GM13977 (cell line): ENCODE measurements at regions not wholly inside any gene's neighbourhood (a gene's known extent, or its start where the extent isn't known, plus 50 kb on each side); places are given as distances from the start of the nearest gene placed in this dataset.

ENCODE experiments used
- DNase-seq: peaks from one replicate; pipeline ENCODE4 v3.0.0; 2012; ENCODE audit warnings: low spot score
- in situ Hi-C: fragments of 300-500 bp; cut with MboI; formaldehyde crosslinking; loops from one replicate; pipeline ENCODE4 v1.12.0; 2022; ENCODE audit warnings: low sequenced_read_pairs, low pct_unique_long_range_greater_than_20kb, mixed read lengths, inconsistent platforms; ENCODE audit not compliant: unreplicated experiment
- TF ChIP-seq, protein P1 (sequence below): IDR thresholded peaks from 2 replicates; pipeline ENCODE4 v1.5.1; 2012; ENCODE audit warnings: mild to moderate bottlenecking, control low read depth; ENCODE audit not compliant: insufficient read depth; ENCODE audit errors: extremely low read depth, missing control alignments

DNA sequence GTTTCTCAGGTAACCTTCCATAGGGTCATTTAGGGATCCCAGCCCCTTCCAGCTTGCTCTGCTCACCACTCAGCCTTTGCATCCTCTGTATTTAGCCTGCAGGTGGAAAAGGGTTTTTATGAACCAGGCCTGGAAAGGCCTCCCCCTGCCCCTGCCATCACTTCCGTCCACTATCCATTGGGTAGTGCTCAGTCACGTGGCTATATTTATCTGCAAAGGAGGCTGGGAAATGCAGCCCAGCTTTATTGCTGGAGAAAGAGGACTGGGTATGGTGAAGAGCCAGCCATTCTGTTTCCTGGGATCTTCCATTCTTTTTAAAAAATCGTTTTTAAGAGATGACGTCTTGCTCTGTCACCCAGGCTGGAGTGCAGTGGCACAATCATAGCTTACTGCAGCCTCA lies 87.0 kb upstream of the MAP1LC3B2 start:
- no peak for DNase-seq
- in situ Hi-C loops, result no loop called here
- TF ChIP-seq, protein P1, sequence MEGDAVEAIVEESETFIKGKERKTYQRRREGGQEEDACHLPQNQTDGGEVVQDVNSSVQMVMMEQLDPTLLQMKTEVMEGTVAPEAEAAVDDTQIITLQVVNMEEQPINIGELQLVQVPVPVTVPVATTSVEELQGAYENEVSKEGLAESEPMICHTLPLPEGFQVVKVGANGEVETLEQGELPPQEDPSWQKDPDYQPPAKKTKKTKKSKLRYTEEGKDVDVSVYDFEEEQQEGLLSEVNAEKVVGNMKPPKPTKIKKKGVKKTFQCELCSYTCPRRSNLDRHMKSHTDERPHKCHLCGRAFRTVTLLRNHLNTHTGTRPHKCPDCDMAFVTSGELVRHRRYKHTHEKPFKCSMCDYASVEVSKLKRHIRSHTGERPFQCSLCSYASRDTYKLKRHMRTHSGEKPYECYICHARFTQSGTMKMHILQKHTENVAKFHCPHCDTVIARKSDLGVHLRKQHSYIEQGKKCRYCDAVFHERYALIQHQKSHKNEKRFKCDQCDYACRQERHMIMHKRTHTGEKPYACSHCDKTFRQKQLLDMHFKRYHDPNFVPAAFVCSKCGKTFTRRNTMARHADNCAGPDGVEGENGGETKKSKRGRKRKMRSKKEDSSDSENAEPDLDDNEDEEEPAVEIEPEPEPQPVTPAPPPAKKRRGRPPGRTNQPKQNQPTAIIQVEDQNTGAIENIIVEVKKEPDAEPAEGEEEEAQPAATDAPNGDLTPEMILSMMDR, result no peak

DNA sequence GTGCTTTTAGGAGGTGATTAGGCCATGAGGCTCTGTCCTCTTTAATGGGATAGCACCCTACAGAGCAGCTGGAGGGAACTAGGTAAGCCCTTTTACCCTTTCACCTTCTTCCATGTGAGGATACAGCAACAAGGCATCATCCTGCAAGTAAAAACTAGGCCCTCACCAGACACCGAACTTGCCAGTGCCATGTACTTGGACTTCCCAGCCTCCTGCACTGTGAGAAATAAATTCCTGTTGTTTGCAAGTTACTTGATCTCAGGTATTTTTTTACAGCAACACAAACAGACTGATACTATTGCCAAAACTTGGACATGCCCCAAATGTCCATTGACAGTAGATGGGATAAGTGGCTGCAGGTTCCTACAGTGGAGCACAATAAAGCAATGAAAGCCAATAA lies 85.8 kb upstream of the MAP1LC3B2 start:
- TF ChIP-seq, protein P1, result no peak
- DNase-seq, result no peak
- in situ Hi-C loops, result no loop called here

DNA sequence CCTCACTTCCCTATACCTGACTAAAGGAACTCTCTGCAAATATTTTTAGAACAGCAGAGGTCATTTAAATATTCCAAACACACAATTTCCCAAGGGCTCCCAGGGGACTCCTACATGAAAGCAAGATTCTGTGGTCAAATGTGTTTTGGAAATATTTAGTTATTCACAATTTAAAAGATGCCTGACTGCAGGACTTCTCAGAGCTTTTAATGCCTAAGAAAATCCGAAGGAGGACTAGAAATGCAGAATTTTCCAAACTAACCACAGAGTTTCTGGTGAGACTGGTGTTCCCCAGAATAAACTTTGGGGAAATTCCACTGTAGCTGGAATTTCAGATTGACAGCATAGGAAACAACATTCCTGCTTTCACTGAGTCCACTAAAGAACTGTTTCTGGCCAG lies 84.8 kb upstream of the MAP1LC3B2 start:
- in situ Hi-C loops, result no loop called here
- no peak for DNase-seq
- TF ChIP-seq, protein P1, result no peak

DNA sequence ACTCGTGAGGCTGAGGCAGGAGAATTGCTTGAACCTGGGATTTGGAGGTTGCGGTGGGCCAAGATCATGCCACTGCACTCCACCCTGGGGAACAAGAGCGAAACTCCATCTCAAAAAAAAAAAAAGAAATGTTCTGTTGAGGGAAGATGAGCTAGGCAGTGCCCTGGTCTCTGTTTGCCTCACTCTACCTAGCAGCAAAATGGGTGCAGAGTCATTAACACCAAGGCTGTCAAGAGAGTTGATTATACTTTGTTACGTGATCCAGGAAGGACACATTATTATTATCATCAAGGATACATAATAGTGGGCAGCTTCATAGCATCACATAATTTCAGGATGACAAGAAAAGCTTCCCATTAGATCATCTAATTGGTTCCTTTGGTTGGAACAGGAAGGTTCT lies 84.3 kb upstream of the MAP1LC3B2 start:
- TF ChIP-seq, protein P1, result no peak
- no peak for DNase-seq
- in situ Hi-C loops, result no loop called here

DNA sequence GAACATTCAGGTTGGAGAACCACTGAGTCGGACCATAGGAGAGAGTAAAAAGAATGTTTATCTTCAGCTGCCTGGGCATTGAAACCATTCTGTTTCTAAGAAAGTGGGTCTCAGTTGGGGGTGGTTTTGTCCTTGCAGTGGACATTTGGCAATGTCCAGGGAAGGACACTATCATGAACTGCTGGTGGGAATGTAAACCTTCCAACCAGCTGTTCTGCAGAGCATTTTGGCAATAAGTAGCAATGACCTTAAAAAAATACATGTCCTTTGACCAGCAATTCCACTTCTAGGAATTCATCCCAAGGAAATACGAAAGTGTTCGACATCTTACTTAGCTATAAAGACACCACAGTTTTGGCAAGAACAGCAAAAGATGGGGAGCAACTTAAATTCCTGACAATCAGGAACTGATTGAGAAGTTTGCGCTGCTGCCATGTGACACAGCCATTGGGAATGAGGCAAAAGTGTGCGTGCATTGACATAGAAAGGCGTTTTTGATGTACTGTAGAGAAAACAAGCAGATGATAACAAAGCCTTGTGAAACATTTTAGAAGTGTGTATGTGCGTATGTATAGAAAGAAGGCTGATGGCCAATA lies 82.9 kb upstream of the MAP1LC3B2 start:
- TF ChIP-seq, protein P1, result no peak
- in situ Hi-C loops, result no loop called here
- DNase-seq, result no peak

DNA sequence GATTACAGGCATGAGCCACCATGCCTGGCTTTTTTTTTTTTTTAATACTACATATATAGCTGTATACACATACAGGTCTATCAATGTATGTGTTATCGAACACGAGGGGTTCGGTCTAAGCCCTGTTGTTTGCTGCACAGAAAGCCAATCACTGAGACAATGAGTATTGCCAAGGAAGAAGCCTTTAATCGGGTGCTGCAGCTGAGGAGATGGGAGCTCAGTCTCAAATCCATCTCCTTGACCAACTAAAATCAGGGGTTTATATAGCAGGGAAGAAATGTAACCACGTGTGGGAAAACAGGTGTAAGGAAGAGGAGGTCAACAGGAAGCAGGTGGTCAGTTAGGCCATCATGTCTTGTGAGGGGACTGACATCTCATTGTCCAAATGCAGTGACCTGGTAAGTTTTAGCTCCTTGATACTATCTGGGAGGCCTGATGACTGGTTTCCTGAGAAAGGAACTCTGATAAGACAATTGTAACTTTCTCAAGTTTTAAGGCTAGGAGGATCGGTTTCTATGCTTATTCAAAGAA lies 80.9 kb upstream of the MAP1LC3B2 start:
- in situ Hi-C loops, result no loop called here
- TF ChIP-seq, protein P1, result no peak
- no peak for DNase-seq
